GM19238 (cell line): ENCODE measurements at regions not wholly inside any gene's neighbourhood (a gene's known extent, or its start where the extent isn't known, plus 50 kb on each side); places are given as distances from the start of the nearest gene placed in this dataset.

Source experiments
- DNase-seq: peaks from one replicate; pipeline ENCODE4 v3.0.0; 2011; ENCODE audit warnings: low spot score; ENCODE audit not compliant: insufficient read length

DNA sequence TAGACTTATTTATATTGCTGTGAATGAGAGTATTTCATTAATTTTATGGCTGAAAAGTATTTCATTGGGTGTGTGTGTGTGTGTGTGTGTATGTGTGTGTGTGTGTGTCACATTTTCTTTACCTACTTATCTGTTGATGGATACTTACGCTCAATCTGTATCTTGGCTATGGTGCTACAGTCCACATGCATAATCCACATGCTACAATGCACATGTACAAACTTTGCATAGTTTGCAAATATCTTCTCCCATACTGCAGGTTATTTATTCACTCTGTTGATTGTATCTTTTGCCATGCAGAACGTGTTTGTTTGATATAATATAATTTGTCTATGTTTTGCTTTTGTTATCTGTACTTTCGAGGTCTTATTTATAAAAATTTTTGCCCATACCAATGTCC is 167.8 kb downstream of the RAB28 start:
- no peak for DNase-seq

DNA sequence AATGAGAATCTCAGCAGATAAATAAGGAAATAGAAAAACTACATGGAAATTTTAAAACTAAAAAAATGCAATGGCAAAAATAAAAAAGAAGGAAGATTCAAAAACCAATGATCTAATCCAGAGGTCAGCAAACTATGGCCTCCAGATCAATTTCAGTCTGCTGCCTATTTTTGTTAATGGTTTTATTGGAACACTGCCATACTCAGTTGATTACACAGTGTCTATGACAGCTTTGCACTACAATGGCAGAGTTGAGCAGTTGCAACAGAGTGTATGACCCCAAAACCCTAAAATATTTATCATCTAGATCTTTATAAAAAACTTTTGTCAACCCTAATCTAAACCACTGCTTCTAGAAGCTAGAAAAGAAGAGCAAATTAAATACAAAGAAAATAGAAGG is 170.3 kb downstream of the RAB28 start:
- DNase-seq = no peak

DNA sequence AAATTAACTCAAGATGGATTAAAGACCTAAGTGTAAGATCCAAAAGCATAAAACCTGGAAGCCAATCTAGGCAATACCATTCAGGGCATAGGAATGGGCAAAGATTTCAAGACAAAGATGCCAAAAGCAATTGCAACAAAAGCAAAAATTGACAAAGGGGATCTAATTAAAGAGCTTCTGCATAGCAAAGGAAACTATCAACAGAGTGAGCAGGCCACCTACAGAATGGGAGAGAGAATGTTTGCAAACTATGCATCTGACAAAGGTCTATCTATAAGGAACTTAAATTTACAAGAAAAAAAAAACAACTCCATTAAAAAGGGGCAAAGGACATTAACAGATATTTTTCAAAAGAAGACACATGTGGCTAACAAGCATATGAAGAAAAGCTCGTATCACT is 171.9 kb downstream of the RAB28 start:
- DNase-seq = no peak

DNA sequence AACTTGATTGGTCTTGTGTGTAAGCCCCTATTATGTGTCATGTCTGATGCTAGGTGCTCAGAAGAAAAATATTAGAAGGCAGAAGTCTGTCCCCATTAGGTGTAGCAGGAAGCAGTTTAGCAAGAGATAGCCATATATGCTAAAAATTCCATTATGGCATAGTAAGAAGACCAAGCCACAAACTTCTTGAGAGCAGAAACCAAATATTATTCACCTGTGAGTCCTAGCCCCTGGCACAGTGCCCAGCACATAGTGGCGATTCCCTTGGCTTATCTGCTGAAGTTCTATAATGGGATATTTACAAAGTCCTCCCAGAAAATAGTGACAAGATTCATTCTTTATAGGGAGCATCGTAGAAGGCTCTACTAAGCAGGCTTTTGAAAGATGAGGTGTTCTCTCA is 174.4 kb downstream of the RAB28 start:
- no peak for DNase-seq

DNA sequence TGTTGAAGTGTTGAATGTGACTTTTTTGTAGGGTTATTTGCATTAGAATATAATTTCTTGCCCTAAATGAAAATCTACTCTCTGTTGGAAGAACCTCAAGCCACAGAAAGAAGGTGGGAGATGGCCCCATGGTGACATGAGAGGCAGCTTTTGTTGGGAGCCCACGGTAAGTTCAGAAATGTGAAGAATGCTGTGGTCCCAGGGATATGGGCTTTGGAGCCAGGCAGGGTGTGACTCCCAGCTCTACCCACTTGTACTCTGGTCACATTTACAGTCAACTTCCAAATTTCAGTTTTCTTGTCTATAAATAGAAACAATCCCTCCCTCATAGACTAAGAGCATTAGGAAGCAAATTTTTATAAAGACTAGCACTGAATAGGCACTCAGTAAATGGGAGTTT is 177.8 kb downstream of the RAB28 start:
- no peak for DNase-seq

DNA sequence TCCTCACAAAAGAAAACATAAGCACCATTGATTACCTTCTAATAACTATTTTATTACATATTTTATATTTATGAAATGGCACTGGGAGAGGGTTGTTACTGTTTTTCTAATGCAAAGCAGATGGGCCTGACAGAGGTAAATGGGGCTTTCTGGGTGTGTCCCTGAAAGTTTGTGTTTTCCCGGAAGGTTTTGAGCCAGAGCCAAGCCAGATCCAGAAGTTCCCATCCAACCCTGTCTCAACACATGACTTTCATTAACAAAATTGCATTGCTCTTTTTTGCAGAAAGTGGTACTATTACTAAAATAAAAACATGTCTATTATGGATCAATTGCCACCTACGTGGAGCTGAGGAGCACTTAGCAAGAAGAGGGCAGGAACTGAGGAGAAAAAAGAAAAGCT is 181.3 kb downstream of the RAB28 start:
- DNase-seq = no peak

DNA sequence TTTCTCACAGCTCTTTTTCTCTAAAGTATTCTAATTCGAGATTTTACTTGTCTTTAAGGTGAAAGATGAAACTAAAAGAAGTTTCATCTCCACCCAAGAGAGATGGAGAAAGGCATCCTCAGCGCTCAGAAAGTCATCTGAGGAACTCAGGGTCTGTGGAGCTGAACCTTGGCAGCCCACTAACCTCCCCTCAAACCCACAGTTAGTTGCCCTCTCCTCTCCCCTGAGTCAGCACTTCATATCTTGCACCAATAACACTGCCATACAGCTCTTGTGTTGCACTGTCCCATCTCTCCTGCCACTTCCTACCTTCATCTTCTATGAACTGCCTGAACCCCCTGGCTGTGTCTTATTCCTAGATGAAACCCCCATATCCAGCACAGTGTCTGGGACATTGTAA is 184.8 kb downstream of the RAB28 start:
- no peak for DNase-seq

DNA sequence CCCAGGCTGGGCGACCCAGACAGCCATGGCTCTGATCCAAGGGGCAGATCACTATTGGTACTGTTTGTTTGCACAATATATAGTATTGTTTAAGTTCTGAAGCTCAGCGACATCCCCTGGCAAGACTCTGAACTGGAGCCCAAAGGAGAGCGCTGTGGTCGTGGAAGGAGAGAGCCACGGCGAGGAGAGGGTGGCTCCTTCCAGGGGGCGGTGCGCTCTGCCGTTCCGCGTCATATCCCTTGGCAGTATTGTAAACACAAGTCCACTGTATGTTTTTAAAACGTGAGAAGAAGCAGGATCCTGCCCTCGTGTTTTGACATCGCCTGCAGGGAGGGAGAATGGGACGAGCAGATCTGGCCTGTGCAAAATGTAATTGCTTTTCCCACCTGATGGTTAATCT is 185.5 kb downstream of the RAB28 start:
- no peak for DNase-seq

DNA sequence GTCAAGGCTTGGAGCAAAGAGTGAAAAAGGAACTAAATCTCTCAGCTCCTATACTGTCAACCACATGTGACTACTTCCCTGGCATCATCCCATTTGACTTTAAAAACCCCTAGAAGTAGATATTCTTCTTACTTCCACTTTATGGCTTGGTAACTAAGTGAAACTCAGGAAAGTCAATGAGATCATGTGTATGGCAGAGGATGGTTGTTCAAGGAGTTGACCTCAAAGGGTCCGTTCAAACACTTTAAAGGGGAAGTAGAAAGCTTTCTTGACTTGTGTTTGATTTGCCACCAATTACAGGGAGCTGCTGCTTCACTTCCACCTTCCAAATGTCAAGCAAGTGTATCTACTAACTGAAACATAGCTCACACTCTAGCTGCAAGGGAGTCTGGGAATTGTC is 187.2 kb downstream of the RAB28 start:
- no peak for DNase-seq

DNA sequence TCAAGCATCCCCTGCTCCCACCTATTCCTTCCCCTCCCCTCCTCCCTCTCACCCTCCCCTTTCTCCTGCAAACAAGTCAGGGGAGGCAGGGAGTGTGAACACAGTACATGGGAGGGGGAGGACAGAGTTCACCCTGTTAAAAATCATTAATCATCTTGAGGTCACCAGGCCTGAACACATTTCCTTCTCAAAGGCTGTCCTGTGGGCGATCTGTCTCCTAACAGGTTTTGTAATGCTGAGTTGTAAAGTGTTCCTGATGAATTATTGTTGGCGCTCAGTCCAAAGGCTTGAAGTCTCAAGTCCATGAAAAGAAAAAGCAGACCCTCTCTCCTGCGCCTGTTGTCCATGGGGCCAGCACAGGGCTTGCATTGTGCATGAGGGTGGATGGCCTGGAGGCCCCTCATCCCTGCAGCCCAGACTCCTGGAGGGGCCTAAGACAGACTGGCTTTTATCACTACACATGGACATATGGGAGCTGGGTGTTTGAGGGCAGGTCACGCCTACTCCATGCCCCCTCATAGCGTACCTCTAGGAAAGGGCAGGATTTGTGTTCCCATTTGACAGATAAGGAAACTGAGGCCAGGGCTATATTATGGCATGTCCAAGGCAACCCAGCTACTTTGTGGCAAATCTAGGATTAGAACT is 189.1 kb downstream of the RAB28 start:
- no peak for DNase-seq

DNA sequence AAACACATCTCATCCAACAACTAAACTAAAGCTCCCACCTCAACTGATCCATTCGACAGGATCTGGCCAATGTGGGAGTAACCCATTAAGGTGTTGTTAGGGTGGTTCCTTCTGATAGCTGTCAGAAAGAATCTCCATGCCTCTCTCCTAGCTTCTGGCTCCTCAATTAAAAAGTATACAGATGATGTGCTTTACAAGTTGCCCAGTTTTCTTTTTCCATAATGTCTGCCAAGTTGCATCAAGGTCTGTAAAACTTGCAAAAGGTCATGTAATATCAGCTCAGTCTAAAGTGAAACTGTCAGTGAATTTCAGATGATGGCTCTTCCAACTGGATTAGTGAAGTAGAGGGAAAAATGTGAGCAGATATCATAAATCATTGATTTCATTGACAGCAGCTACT is 191.8 kb downstream of the RAB28 start:
- no peak for DNase-seq

DNA sequence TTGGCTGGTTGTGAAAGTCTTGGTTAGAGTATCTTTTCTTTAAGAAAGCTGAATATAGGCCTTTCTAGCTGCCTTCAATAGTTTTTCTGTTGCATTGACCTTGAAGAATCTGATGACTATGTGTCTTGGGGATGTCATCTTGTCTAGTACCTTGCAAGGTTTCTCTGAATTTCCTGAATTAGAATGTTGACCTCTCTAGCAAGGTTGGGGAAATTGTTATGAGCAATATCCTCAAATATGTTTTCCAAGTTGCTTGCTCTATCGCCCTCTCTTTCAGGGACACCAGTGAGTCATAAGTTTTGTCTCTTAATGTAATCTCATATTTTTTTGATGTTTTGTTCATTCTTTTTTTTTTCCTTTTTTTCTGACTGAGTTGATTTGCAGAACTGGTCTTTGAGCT is 194.7 kb downstream of the RAB28 start:
- DNase-seq = no peak

DNA sequence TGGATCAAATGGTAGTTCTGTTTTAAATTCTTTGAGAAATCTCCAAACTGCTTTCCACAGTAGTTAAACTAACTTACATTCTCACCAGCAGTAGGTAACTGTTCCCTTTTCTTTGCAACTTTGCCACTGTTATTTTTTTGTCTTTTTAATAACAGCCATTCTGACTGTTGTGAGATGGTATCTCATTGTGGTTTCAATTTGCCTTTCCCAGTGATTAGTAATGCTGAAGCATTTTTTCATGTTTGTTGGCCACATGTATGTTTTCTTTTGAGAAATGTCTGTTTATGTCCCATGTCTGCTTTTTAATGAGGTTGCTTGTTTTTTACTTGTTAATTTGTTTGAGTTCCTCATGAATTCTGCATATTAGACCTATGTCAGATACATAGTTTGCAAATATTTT is 198.8 kb downstream of the RAB28 start:
- DNase-seq = no peak

DNA sequence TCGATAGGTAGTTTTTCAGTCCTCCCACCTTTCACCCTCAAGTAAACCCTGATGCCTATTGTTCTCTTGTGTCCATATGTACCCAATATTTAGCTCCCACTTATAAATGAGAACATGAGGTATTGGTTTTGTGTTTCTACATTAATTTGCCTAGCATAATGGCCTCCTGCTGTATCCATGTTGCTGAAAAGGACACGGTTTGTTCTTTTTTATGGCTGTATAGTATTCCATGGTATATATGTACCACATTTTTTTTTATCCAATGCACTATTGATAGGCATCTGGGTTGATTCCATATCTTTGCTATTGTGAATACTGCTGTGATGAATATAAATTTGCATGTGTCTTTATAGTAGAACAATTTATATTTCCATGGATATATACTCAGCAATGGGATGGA is 199.2 kb downstream of the RAB28 start:
- DNase-seq = no peak

DNA sequence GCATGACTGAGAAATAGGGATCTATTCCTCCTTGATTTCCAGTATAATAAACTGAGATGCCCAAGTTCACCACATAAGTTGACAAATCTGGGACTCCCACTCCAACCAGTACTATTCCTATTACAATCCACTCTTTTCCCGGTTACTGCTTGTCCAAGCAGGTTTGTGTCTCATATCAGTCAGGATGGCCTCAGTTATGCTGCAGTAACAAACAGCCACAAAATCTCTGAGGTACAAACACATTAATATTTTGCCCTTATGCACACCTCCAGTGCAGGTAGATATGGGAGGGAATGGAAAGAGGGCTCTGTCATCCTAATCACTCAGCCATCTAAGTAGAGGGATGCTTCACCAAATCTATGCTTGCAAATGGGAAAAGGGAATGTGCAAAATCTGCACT is 207.8 kb downstream of the RAB28 start:
- no peak for DNase-seq

DNA sequence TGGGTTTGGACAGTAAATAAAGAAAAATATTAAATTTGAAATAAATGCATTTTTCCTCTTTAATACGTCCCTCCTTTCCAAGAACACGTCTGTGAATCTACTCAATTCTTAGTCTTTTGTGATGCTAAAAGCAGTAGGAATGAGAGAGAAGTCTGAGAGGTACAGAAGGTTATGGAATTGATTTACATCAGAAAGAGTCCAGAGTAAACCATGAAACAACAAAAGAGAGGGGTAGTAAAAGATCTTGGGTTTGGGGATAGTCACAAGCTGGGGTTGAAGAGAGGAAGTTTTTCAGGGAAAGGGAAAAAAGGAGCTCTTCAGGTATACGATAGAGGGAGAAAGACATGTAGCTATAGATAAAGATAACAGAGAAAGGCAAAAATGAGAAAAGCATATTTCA is 215.4 kb downstream of the RAB28 start:
- no peak for DNase-seq

DNA sequence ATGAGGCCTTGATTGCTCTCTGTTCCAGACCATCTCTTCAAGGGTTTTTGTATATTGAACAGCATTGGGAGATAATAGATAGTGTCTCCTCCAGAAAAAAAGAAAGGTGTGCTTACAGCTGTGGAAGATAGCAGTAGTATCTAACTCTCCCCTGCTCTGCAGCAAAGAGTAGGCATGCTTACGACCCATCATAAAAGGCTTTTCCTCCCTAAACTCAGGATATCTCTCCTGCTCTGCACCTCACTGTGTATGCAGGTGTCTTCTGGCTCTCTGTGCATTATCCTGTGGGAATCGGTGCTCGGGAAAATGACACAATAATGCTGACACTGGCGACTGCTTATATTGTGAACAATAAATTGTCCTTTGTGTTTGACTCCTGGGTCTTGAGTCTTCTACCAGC is 216.0 kb downstream of the RAB28 start:
- DNase-seq = no peak

DNA sequence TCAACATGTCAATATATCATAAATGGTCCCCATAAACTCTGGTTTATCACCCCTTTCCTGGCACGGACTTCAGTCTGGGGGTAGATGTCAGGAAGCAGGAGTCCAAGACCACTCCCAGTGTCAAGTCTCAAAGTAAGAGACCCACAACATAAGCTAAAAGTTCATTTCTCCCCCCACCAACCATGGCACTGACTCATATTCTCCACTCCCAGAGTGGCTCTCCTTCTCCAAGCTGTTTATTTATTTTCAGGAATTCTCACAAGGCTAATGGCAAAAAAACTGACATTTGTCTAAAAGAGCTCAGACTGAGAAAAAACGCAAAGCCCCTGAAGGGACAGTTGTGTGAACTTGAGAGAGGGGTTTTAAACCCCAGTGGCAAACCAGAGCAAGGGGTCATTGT is 217.0 kb downstream of the RAB28 start:
- no peak for DNase-seq

DNA sequence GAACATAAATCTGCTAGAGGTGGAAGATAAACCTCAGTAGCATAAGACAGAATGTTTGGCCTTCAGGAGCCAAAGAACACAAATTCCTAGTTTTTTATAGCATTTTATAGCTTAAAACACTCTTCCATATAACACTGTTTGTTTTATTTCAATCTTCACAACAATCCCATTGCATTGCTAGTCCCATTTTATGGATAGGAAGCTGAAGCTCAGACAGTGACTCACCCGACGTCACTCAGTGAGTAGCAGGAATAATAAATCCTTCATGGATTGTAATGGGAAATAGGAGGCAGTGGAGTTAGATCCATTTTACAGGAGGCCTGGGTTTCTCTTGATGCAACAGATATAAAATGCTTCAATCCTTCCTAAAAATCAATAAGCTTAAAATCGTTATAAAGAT is 217.5 kb downstream of the RAB28 start:
- DNase-seq = no peak

DNA sequence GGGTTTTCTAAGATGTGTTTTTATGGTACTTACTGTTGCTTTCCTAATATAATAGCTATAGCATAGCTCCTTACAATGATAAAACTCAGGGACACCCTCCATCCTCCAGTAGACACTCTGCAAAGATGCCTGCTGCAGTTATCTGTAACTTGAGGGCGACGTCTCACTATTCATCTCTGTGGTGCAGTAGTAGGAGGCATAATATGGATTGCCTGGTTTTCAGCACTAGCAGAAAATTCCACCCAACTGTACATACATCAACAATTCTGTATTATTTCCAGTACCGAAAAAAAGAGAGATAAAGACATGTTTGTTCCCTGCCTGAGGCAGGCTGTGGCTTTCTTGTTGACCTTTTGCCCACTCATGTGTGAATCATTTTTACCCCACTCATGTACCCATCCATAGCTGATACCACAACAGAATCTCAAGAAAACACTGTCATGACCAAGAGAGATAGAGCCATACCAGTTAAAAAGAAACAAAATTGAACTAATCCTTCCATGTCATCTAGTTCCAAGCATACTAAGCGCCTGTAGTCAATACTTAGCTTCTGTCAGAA is 220.1 kb downstream of the RAB28 start:
- no peak for DNase-seq

DNA sequence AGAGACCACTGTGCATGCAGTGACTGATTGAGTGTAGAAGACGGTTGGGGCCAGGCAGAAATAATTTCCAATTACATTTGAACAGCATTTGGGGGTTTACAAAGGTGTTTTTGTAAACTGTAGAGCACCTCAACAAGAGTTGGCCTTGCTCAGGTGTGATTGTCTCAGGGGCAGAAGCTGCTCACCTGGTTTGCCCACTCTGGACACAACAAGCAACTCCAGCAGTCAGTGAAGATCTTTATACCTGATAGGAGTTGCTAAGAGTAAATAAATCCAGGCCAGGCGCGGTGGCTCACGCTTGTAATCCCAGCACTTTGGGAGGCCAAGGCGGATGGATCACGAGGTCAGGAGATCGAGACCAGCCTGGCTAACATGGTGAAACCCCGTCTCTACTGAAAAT is 221.3 kb downstream of the RAB28 start:
- no peak for DNase-seq

DNA sequence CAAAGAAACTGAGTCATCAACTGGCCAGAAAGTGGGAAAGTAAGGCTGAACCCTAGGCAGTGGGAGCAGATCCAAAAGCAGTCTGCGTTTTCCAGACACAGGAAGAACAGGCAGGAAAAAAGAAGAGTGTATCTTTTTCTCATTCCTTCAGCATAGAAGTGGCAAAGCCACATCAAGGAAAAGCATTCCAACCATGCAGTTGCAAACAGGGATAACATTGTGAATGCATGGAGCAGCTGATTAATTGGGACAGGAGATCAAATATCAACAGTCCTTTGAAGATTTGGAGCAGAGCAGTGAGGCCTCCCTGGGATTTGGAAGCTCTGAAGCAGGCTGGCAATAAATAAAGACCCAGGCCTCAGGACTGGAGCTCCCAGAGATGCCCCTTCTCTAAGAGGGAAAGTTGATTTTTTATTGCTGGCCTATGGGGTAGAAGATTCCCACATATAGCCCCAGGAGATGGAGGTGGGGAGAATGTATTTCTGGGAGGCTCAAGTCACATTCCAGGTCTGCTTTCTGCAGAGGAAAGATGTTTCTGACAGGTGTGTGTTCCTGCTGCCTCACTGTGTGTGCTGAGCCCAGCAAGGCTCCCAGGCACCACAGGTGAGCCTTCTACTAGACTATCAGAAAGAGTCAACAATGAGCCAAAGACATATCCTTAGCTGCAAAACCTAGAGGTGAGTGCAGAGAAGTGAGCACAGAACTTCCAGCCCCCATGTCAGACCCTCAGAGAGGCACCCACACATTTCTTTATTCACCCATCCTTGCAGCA is 222.5 kb downstream of the RAB28 start:
- DNase-seq = no peak

DNA sequence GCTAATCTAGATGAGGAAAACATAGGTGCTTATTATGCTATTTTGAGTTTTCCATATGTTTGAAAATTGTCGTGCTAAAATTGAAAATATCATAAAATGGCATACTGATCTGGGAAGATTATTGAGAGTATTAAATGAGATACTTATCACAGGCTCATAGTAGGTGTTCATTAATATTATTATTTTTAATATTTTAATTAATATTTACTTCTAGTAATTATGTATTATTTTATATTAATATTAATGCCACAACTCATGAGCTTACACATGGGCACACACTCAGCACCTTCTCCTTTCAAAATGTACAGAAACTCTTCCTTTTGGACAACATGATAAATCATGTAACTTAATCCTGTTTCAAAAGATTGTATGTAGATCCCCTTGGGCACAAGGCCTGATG is 223.6 kb downstream of the RAB28 start:
- no peak for DNase-seq
